Heart left ventricle (tissue), 16 donors: ENCODE measurements at regions not wholly inside any gene's neighbourhood (a gene's known extent, or its start where the extent isn't known, plus 50 kb on each side); places are given as distances from the start of the nearest gene placed in this dataset.

Experiments used
- ATAC-seq, 4 donors: fragments of 200-7000 bp; cut with Tn5 transposase; one replicate each; pipeline ENCODE4 v1.9.1; 2020 to 2022; ENCODE audit warnings: moderate library complexity in 4 of 4, mild to moderate bottlenecking in 3 of 4, moderate number of reproducible peaks in 1 of 4
- DNase-seq, 5 donors: peaks; one replicate each; pipeline ENCODE4 v3.0.0-alpha.2; 2020
- H3K27ac ChIP-seq, 12 donors: fragments of 200-600 bp; sonication (generic) in 4 of 12; one replicate each; pipeline versions ENCODE4 v1.5.0 to v1.8.0; 2016 to 2022; ENCODE audit warnings: mild to moderate bottlenecking in 2 of 12
- H3K27me3 ChIP-seq, 9 donors: fragments of 200-600 bp; sonication (generic) in 2 of 9; one replicate each; pipeline versions ENCODE4 v1.5.1 to v1.8.0; 2016 to 2022; ENCODE audit warnings: mild to moderate bottlenecking in 3 of 9
- H3K36me3 ChIP-seq, 9 donors: fragments of 200-600 bp; sonication (generic) in 2 of 9; one replicate each; pipeline versions ENCODE4 v1.5.0 to v1.8.0; 2018 to 2022; ENCODE audit warnings: mild to moderate bottlenecking in 2 of 9
- H3K4me1 ChIP-seq, 12 donors: fragments of 200-600 bp; sonication (generic) in 4 of 12; one replicate each; pipeline versions ENCODE4 v1.5.0 to v1.8.0; 2016 to 2022; ENCODE audit warnings: mild to moderate bottlenecking in 3 of 12
- H3K4me3 ChIP-seq, 12 donors: fragments of 200-600 bp; sonication (generic) in 4 of 12; one replicate each; pipeline versions ENCODE4 v1.5.0 to v1.8.0; 2017 to 2022; ENCODE audit warnings: mild to moderate bottlenecking in 9 of 12, moderate library complexity in 4 of 12
- H3K9me3 ChIP-seq, 12 donors: fragments of 200-600 bp; sonication (generic) in 4 of 12; one replicate each; pipeline versions ENCODE4 v1.5.0 to v1.8.0; 2016 to 2022; ENCODE audit warnings: mild to moderate bottlenecking in 1 of 12
- POLR2A ChIP-seq, 2 donors: fragments of 450-650 bp; IDR thresholded peaks; one replicate each; pipeline ENCODE4 v1.6.1; 2017; ENCODE audit warnings: antibody characterized with exemption in 2 of 2, mild to moderate bottlenecking in 2 of 2, moderate library complexity in 2 of 2
- WGBS, 4 donors: extraction: QIAGEN DNeasy Blood & Tissue Kit in 2 of 4; methylation state at CpG; one replicate each; pipeline versions ENCODE4 v1.1.5 to v1.1.7; 2013 to 2018; 5-methylcytosine and 5-hydroxymethylcytosine counted together
- intact Hi-C, 10 donors: fragments of 100-400 bp; cut with DNase I; formaldehyde crosslinking; loops; one replicate each; pipeline versions ENCODE4 v1.11.1 to v1.14.2; 2022
- TF ChIP-seq, protein P1 (sequence below), 12 donors: fragments of 200-600 bp; sonication (generic) in 4 of 12; IDR thresholded peaks; one replicate each; pipeline versions ENCODE4 v1.5.0 to v1.8.0; 2018 to 2022; ENCODE audit warnings: antibody characterized with exemption in 12 of 12, mild to moderate bottlenecking in 5 of 12
- donor health status: ischemic (EF 13 %, LVEDD 7.1; RV severe dilation, severe dysfunction).
- donor health status: healthy with polysubstance abuse.
- donor health status: DM: no; HTN: yes; CAD: no.
- donor health status: DM: no; HTN: no; CAD: no.
- donor health status: ischemic (EF 25% LVEDD 6.9; RV normal size, moderate dysfunction).
- donor health status: ischemic (EF 25% LVEDD 5.7; RV mildly dilated, moderate dysfunction).
- donor health status: healthy.
- donor health status: DM: yes; HTN: yes; CAD: no.
- donor health status: ischemic (EF 35%, LVEDD 5.7; RV mildly dilated, moderate dysfunction).
- donor health status: nonischemic (EF 11% LVEDD 7.7; RV severe dilation, severe dysfunction).
- donor health status: DM: yes; HTN: yes; CAD: no.
- donor health status: PGD.
- donor health status: ischemic (EF 29% LVEDD 5.4; RV normal size, mild dysfunction).
- donor health status: nonischemic (EF 23%, LVEDD 6.1; RV moderate dilation, normal function).

DNA sequence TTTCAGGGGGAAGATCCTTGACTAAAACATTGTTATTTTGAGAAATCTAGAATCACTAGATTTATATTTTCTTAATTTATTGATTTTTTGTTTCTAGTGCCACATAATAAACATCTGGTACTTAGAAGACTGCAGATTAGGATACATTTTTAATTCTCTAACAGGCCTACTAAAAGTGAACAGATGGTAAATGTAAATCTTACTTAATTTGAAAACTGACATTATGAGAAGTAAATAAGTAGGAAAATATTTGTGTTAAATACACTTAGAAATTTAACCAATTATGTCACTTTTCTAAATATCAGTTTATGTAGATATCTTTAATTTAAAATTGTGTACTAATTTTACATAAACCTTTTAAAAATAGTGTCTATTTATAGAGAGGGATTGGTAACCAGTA lies 2255.6 kb upstream of the PCDH20 start:
- no peak for DNase-seq
- TF ChIP-seq POLR2A (IDR thresholded peaks at IDR 0.05) = no peak
- TF ChIP-seq, protein P1, sequence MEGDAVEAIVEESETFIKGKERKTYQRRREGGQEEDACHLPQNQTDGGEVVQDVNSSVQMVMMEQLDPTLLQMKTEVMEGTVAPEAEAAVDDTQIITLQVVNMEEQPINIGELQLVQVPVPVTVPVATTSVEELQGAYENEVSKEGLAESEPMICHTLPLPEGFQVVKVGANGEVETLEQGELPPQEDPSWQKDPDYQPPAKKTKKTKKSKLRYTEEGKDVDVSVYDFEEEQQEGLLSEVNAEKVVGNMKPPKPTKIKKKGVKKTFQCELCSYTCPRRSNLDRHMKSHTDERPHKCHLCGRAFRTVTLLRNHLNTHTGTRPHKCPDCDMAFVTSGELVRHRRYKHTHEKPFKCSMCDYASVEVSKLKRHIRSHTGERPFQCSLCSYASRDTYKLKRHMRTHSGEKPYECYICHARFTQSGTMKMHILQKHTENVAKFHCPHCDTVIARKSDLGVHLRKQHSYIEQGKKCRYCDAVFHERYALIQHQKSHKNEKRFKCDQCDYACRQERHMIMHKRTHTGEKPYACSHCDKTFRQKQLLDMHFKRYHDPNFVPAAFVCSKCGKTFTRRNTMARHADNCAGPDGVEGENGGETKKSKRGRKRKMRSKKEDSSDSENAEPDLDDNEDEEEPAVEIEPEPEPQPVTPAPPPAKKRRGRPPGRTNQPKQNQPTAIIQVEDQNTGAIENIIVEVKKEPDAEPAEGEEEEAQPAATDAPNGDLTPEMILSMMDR (IDR thresholded peaks at IDR 0.05) = no peak
- Histone ChIP-seq H3K27ac (no peak overlapping the region), H3K4me1 (no peaks in the 10 kb centered on the region), H3K27me3 (no peaks in the 10 kb centered on the region), H3K36me3 (no peaks in the 10 kb centered on the region), H3K4me3 (no peak overlapping the region), H3K9me3 (no peaks in the 10 kb centered on the region)
- intact Hi-C loops = no loop called here
- no peak for ATAC-seq

DNA sequence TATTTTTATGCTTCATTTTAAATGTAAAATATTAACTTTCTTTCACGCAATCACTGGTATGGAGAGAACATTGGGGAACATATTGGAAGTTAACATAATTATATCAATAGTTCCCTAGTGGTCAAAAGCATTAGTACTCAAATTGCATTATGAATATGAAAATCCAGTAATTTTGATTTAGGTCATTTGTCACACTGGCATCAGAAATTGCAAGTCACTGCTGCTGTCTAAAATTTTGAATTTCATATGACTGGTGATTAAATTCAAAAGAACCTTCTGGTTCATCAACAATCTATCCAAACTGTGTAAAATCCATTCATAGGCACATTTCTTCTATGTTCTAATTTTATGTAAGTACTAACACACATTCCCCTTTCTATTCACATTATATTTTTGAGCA lies 2235.7 kb upstream of the PCDH20 start:
- ATAC-seq = no peak
- WGBS, 4 donors = 95 to 100% (median 98%) methylated on average over 1 of the region's 1 CpG
- TF ChIP-seq, protein P1 (IDR thresholded peaks at IDR 0.05) = peak in 1 of 12 donors; percentile 16
- TF ChIP-seq POLR2A (IDR thresholded peaks at IDR 0.05) = no peak

DNA sequence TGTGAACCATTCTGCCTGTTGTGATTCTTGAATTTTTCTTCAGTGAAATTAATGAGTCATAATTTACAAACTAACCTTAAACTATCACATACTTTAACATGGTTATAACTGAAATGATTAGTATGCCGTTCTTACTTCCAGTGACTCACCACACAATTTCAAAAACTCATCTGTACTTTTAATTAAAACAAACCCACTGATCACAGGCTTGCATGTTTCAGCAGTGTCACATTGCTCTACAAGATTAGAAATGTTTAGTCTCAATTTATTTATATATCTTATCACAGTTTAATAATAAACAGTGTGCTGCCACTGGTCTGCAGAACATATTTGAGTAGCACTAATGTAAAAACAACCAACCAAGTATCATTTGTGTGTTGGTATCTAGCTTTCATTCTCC lies 2227.9 kb upstream of the PCDH20 start:
- no peaks in the 10 kb centered on the region for H3K9me3 ChIP-seq
- no peak for DNase-seq
- H3K36me3 ChIP-seq = no peaks in the 10 kb centered on the region
- TF ChIP-seq, protein P1 (IDR thresholded peaks at IDR 0.05) = no peak
- no peak for TF ChIP-seq POLR2A (IDR thresholded peaks at IDR 0.05)
- H3K27ac ChIP-seq = no peak overlapping the region
- H3K27me3 ChIP-seq = no peaks in the 10 kb centered on the region
- no peak for ATAC-seq
- no peaks in the 10 kb centered on the region for H3K4me1 ChIP-seq
- intact Hi-C loops = no loop called here
- WGBS, 4 donors = 63 to 84% (median 71%) methylated on average over 1 of the region's 1 CpG
- no peak overlapping the region for H3K4me3 ChIP-seq

More for the DNA sequence above, 2235.7 kb upstream of the PCDH20 start:
- Histone ChIP-seq H3K9me3 (peaks cover 0 to 7% (median 0%) of the 10 kb centered on the region in 12 donors), H3K36me3 (no peaks in the 10 kb centered on the region), H3K27ac (no peak overlapping the region), H3K4me1 (no peaks in the 10 kb centered on the region), H3K27me3 (no peaks in the 10 kb centered on the region), H3K4me3 (no peak overlapping the region)
- DNase-seq = no peak
- intact Hi-C loops = no loop called here

DNA sequence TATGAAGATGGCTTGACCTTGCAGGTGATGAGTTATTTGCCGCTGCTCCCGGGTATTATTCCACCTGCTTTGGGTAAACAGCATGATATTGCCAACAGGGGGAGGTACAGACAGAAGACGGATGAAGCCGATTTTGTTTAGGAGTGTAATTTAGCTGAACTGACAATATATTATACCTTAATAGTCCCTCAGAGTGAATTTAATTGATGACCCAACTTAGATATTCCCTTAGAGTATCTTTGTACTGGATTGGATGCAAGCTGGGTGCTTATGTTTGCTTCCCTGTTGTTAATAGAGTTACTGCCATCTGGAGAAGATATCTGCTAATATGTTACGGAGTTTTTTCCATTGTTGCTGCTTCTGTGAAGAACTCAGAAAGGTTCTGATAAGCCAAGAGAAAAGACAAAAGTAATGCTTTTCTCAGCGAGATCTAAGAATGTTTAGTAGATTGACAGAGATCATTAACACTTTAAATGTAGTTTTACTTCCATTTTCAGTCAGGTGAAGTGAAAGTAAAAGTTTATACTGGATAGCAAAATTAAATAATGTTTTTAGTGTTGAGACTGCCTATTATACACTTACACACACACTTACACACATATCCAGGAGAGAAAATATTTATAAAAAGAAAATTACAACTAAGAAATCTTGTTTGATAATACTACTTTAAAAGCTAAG lies 2220.8 kb upstream of the PCDH20 start:
- ATAC-seq = no peak

More for the DNA sequence above, 2220.8 kb upstream of the PCDH20 start:
- DNase-seq = no peak
- Histone ChIP-seq H3K36me3 (no peaks in the 10 kb centered on the region), H3K27ac (no peak overlapping the region), H3K4me3 (peak overlapping the region in 2 of 12 donors; percentile 22 to 26), H3K27me3 (no peaks in the 10 kb centered on the region), H3K9me3 (no peaks in the 10 kb centered on the region), H3K4me1 (no peaks in the 10 kb centered on the region)
- WGBS, 4 donors = 47 to 64% (median 57%) methylated on average over 6 of the region's 6 CpGs
- intact Hi-C loops = no loop called here
- no peak for TF ChIP-seq POLR2A (IDR thresholded peaks at IDR 0.05)
- TF ChIP-seq, protein P1 (IDR thresholded peaks at IDR 0.05) = no peak
